H1 (cell line): ENCODE measurements at regions not wholly inside any gene's neighbourhood (a gene's known extent, or its start where the extent isn't known, plus 50 kb on each side); places are given as distances from the start of the nearest gene placed in this dataset.

Source experiments
- ATF3 ChIP-seq: IDR thresholded peaks from 2 replicates; pipeline ENCODE4 v1.6.1; 2011; ENCODE audit warnings: low read depth, mild to moderate bottlenecking, low read length; ENCODE audit not compliant: insufficient read depth
- BACH1 ChIP-seq: IDR thresholded peaks from 2 replicates; pipeline ENCODE4 v1.6.1; 2012; ENCODE audit warnings: low read length, improper control_type of control experiment
- CTCF ChIP-seq, 3 experiments: IDR thresholded peaks; 1 replicate in 2 of 3; 2 replicates in 1 of 3; pipeline versions ENCODE4 v1.5.1 to v1.6.1; 2011; ENCODE audit warnings: low read length in 3 of 3, mild to moderate bottlenecking in 3 of 3, inconsistent platforms in 2 of 3, low read depth in 1 of 3, moderate library complexity in 1 of 3; ENCODE audit not compliant: insufficient read depth in 1 of 3; ENCODE audit errors: control extremely low read depth in 1 of 3
- MAX ChIP-seq: IDR thresholded peaks from 2 replicates; pipeline ENCODE4 v1.6.1; 2012; ENCODE audit warnings: inconsistent platforms
- RBBP5 ChIP-seq: IDR thresholded peaks from 2 replicates; pipeline ENCODE4 v1.7.1; 2012; ENCODE audit warnings: low read depth, mild to moderate bottlenecking, inconsistent platforms, low read length, moderate library complexity, borderline replicate concordance
- SP2 ChIP-seq: IDR thresholded peaks from 2 replicates; pipeline ENCODE4 v1.6.1; 2012; ENCODE audit warnings: mild to moderate bottlenecking, low read length, inconsistent platforms

- TF ChIP-seq RBBP5 (no peak), CTCF (IDR thresholded peaks at IDR 0.05; ENCODE audit: control extremely low read depth in 1 of 3, insufficient read depth in 1 of 3, low read depth in 1 of 3, low read length in 3 of 3) (no peak), MAX (no peak), ATF3 (no peak), SP2 (no peak), BACH1 (no peak)
Observed at GRCh38 chr4:4746444-4746843, 113.0 kb upstream of the MSX1 start.
